ENCODE measurements at regions not wholly inside any gene's neighbourhood (a gene's known extent, or its start where the extent isn't known, plus 50 kb on each side); places are given as distances from the start of the nearest gene placed in this dataset.
"Not testable (repeated sequence)": the region's sequence is repeated elsewhere in the genome, so short reads cannot be mapped to it uniquely, and the experiment has no call there.

DNA sequence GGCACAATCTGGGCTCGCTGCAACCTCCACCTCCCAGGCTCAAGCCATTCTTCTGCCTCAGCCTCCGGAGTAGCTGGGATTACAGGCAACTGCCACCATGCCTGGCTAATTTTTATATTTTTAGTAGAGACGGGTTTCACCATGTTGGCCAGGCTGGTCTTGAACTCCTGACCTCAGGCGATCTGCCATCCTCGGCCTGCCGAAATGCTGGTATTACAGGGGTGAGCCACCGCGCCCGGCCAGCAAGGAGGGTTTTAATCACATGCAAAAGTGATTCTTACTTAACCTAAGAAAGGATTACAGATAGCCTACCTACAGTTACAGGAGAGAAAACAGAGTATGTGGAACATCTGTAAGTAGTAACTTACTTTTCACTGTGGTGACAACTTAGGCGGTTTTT lies 163.4 kb downstream of the VGLL3 start:
- not testable (repeated sequence) for ATAC-seq (replicated peaks in 1 of 2); H3K27ac Mint-ChIP-seq; H3K4me3 Mint-ChIP-seq; H3K4me1 Mint-ChIP-seq (ENCODE audit: low read depth); H3K27me3 Mint-ChIP-seq (ENCODE audit: low read depth); H3K9me3 Mint-ChIP-seq; DNase-seq; H3K36me3 Mint-ChIP-seq (ENCODE audit: insufficient read depth in 2 of 2)

DNA sequence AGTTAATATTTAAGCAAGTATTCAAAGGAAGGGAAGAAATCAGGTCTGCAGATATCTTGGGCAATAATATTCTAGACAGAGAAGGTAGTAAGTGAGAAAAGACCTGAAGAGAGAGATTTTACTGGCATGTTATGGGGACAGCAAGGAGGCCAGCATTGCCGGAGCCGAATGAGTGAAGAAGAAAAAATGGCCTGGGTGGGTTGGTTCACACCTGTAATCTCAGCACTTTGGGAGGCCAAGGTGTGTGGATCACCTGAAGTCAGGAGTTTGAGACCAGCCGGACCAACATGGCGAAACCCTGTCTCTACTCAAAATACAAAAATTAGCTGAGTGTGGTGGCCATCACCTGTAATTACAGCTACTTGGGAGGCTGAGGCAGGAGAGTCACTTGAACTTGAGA lies 164.7 kb downstream of the VGLL3 start:
- Mint-ChIP-seq H3K4me1 (ENCODE audit: low read depth) (no peaks in the 10 kb centered on the region), H3K27me3 (ENCODE audit: low read depth) (no peaks in the 10 kb centered on the region), H3K27ac (no peak overlapping the region), H3K4me3 (no peak overlapping the region), H3K9me3 (peaks cover 6 to 7% of the 10 kb centered on the region in 2 donors), H3K36me3 (ENCODE audit: insufficient read depth in 2 of 2) (no peaks in the 10 kb centered on the region)
- ATAC-seq (replicated peaks in 1 of 2) (no peak), DNase-seq (no peak)

DNA sequence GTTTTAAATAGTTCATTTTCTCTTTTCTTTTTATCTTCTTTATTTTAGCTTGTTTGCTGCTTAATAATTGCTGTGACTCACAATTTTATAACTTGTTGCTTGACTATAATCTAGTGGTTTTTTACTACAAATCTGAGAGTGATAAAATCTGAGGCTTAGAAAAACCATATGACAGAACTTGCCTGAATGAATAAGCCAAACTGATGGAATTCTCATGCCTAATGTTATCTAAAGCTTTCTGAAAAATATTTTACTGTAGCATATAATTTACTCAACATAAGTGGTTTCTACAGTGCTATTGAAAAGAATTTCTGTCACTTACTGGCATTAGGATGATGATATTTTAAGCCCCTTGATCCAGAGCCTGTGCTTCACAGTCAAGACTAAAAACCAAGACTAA lies 175.1 kb downstream of the VGLL3 start:
- H3K36me3 Mint-ChIP-seq (ENCODE audit: insufficient read depth in 2 of 2): no peaks in the 10 kb centered on the region

DNA sequence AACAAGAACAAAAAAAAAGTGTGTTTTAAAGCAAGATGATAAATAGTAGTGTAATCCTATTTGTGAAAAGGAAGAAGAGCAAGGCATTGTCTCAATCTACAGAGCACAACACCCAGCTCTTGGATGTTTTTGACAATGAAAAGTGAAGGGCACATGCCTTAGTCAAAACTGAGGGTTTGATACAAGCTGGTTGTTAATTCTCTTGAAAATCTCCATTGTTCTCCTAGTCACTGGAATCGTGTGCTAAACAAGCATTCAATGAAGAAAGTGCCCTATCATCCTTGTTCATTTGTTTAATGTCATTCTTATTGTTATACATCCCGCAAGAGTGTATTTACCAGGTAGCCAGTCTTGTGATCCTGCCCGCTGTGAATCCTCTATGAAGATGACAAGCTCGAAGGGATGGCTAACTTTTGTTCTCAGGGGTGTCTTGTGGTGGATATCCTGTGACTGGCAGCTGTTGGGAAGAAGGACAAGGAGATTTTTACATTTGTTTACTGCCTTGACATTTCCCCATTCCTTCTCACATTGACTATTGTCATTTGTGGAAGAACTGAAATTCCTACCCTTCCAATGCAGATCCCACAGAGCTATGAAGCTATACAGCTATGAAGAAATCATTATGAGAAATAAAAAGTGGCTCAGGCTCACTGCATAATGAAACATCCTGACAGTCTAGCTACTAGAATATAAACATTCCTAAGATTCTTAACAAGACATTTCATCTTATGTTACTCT lies 175.9 kb downstream of the VGLL3 start:
- DNase-seq: no peak
- Mint-ChIP-seq H3K27me3 (ENCODE audit: low read depth) (no peaks in the 10 kb centered on the region), H3K4me1 (ENCODE audit: low read depth) (no peaks in the 10 kb centered on the region), H3K36me3 (ENCODE audit: insufficient read depth in 2 of 2) (no peaks in the 10 kb centered on the region), H3K9me3 (peaks cover 0 to 7% of the 10 kb centered on the region in 2 donors), H3K27ac (no peak overlapping the region), H3K4me3 (no peak overlapping the region)
- no peak for ATAC-seq (replicated peaks in 1 of 2)

More for the DNA sequence above, 175.1 kb downstream of the VGLL3 start:
- Mint-ChIP-seq H3K27me3 (ENCODE audit: low read depth) (no peaks in the 10 kb centered on the region), H3K4me3 (no peak overlapping the region), H3K27ac (no peak overlapping the region), H3K4me1 (ENCODE audit: low read depth) (no peaks in the 10 kb centered on the region), H3K9me3 (peaks cover 0 to 7% of the 10 kb centered on the region in 2 donors)
- no peak for DNase-seq
- ATAC-seq (replicated peaks in 1 of 2): no peak

DNA sequence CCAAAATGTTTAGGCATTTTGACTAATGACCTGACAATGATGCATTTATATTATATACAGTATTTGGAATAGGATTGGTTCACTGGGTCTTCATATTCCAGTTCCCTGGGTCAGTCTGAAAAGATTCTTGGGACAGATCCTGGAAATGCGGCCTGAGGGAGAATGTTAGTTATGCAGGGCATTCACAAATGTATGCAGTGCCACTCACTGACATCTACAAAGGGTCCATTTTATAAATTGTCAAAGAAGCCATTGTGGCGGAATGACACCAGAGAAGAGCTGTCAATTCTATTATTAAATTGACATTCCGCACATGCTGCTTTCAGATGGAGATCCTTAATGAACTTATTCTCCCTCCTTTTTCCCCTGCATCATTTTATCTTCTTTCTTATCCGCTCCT lies 176.6 kb downstream of the VGLL3 start:
- ATAC-seq (replicated peaks in 1 of 2) (no peak), DNase-seq (no peak)
- Mint-ChIP-seq H3K27ac (no peak overlapping the region), H3K4me1 (ENCODE audit: low read depth) (no peaks in the 10 kb centered on the region), H3K36me3 (ENCODE audit: insufficient read depth in 2 of 2) (no peaks in the 10 kb centered on the region), H3K9me3 (peaks cover 0 to 9% of the 10 kb centered on the region in 2 donors), H3K4me3 (no peak overlapping the region), H3K27me3 (ENCODE audit: low read depth) (no peaks in the 10 kb centered on the region)

DNA sequence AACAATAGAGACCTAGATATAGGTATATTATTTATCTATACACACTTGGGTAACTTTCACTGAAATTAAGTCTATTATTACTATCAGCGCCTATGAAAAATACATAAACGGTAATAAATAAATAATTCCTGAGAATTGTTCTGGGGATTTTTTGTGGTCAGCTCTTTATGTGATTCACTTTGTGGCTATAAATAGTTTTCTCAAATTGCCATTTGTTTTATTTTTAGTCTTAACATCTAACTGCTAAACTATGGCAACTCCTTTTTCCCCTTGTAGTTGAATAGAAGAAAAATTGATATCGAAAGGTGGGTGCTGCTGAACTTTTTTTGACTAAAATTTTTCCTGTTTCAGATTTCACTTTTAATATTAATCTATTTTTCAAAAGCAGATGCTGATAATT lies 189.0 kb downstream of the VGLL3 start:
- Mint-ChIP-seq H3K36me3 (ENCODE audit: insufficient read depth in 2 of 2) (peaks cover 0 to 1% of the 10 kb centered on the region in 2 donors), H3K9me3 (peaks cover 3 to 9% of the 10 kb centered on the region in 2 donors), H3K4me1 (ENCODE audit: low read depth) (no peaks in the 10 kb centered on the region), H3K4me3 (no peak overlapping the region), H3K27ac (no peak overlapping the region), H3K27me3 (ENCODE audit: low read depth) (no peaks in the 10 kb centered on the region)
- ATAC-seq (replicated peaks in 1 of 2): no peak
- no peak for DNase-seq

DNA sequence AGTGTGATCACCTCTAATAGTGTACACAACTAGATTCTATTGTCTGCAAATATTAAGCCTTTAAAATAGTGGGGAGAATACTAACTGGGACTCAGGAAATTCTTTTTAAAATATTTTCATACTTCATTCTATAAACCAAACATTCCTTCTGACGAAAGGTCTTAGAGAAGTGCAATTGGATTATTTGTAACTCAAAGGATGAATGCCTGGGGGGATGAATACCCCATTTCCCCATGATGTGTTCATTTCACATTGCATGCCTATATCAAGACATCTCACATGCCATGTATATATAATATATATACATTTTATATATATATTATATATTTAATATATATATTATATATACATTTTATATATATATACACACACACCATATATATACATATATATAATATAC lies 189.9 kb downstream of the VGLL3 start:
- peaks cover 3 to 7% of the 10 kb centered on the region in 2 donors for H3K9me3 Mint-ChIP-seq
- no peaks in the 10 kb centered on the region for H3K4me1 Mint-ChIP-seq (ENCODE audit: low read depth)
- DNase-seq (no peak), ATAC-seq (replicated peaks in 1 of 2) (no peak)
- H3K4me3 Mint-ChIP-seq: no peak overlapping the region
- no peaks in the 10 kb centered on the region for H3K27me3 Mint-ChIP-seq (ENCODE audit: low read depth)
- H3K36me3 Mint-ChIP-seq (ENCODE audit: insufficient read depth in 2 of 2): no peaks in the 10 kb centered on the region
- H3K27ac Mint-ChIP-seq: no peak overlapping the region

DNA sequence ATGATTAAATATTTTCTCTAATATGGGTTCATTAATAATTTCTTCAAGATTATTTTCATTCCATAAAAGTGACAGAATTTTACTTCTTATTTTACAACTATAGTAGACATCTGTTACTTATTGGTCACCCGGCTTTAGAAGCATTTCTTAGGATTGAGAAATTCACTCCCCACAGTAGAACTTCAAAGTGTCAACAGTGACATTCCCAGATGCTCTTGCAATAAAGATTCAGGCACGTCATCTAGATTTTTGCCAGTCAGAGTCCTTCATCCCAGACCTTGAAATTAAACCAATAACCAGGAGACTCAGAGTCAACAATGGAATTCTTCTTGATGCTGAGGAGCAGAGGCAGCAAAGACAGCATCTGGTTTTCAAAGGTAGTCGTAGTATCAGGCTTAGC lies 190.8 kb downstream of the VGLL3 start:
- H3K27ac Mint-ChIP-seq: no peak overlapping the region
- peaks cover 3% of the 10 kb centered on the region in 2 donors for H3K9me3 Mint-ChIP-seq
- no peaks in the 10 kb centered on the region for H3K27me3 Mint-ChIP-seq (ENCODE audit: low read depth)
- no peak overlapping the region for H3K4me3 Mint-ChIP-seq
- DNase-seq (no peak), ATAC-seq (replicated peaks in 1 of 2) (no peak)
- no peaks in the 10 kb centered on the region for H3K36me3 Mint-ChIP-seq (ENCODE audit: insufficient read depth in 2 of 2)
- H3K4me1 Mint-ChIP-seq (ENCODE audit: low read depth): no peaks in the 10 kb centered on the region

DNA sequence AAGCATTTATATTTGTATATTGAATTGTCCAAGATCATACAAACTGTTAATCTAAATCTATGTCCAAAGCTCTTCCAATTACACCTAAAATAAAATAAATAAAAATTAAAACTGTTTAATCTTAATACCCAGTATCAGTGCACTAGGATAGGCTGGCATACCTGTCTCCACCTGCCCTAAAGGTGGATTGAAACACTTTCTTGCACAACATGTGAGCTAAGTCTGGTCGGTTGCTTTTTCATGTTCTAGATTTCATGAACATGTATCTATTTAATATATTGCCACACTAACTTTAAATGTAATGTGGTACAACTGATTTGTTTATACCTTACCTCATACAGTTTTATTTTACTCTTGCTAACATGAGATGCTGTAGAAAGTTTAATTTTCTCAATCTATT lies 193.0 kb downstream of the VGLL3 start:
- Mint-ChIP-seq H3K27ac (no peak overlapping the region), H3K4me3 (no peak overlapping the region), H3K36me3 (ENCODE audit: insufficient read depth in 2 of 2) (no peaks in the 10 kb centered on the region), H3K9me3 (peaks cover 0 to 3% of the 10 kb centered on the region in 2 donors), H3K27me3 (ENCODE audit: low read depth) (no peaks in the 10 kb centered on the region), H3K4me1 (ENCODE audit: low read depth) (no peaks in the 10 kb centered on the region)
- ATAC-seq (replicated peaks in 1 of 2) (no peak), DNase-seq (no peak)

DNA sequence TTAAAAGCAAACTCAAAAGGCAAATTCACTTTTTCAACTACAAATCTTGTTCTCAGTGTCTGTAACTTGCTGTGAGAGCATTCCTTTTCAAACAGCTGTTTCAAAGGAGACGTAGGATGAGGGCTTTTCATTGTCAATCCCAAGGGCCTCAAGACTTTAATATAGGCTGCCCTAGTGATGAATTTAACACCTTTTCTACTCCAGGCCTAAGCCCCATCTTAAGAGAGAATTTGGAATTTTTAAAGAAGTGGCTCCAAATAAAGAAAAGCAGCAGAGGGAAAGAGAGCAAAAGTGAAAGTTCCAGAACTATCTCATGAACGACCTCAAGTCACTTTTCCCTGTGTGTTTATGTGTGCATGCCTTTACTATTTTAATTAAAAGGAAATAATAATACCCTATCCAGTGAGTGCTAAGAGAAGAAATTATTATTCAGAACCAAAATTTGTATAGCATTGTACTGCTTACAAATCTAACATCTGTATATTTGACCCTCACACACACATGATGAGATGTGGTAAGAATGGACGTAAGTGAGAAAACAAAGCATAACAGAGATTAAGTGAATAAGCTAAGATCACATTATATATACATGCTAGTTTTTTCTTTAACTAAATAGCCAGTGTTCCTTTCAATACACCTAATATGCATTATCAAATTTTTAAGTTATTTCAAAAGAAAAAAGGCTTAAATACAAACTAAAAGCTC lies 196.4 kb downstream of the VGLL3 start:
- H3K36me3 Mint-ChIP-seq (ENCODE audit: insufficient read depth in 2 of 2): no peaks in the 10 kb centered on the region
- no peak overlapping the region for H3K27ac Mint-ChIP-seq
- H3K4me1 Mint-ChIP-seq (ENCODE audit: low read depth): no peaks in the 10 kb centered on the region
- H3K4me3 Mint-ChIP-seq: no peak overlapping the region
- H3K9me3 Mint-ChIP-seq: peaks cover 0 to 3% of the 10 kb centered on the region in 2 donors
- DNase-seq (no peak), ATAC-seq (replicated peaks in 1 of 2) (no peak)
- H3K27me3 Mint-ChIP-seq (ENCODE audit: low read depth): no peaks in the 10 kb centered on the region

DNA sequence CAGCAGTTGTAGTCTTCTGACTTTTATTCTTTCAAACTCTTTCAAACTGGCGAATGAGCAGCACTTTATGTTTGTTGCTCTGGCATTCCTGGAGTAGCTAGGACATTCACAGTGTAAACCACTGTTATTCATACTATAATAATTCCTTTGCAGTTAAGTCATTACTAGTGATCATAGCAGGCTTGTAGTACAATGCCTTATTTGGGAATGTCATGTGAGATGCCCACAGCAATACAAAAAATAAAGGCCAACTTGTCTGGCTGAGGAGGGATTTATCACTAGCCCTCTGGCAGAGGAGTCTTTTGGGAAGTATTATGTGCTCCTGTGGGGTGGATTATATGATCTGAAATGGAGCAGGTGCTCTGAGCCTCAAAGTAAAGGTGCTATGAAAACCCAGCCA lies 197.2 kb downstream of the VGLL3 start:
- Mint-ChIP-seq H3K9me3 (peaks cover 0 to under 1% of the 10 kb centered on the region in 2 donors), H3K36me3 (ENCODE audit: insufficient read depth in 2 of 2) (no peaks in the 10 kb centered on the region), H3K4me1 (ENCODE audit: low read depth) (no peaks in the 10 kb centered on the region), H3K4me3 (no peak overlapping the region), H3K27me3 (ENCODE audit: low read depth) (no peaks in the 10 kb centered on the region), H3K27ac (no peak overlapping the region)
- ATAC-seq (replicated peaks in 1 of 2) (no peak), DNase-seq (no peak)

DNA sequence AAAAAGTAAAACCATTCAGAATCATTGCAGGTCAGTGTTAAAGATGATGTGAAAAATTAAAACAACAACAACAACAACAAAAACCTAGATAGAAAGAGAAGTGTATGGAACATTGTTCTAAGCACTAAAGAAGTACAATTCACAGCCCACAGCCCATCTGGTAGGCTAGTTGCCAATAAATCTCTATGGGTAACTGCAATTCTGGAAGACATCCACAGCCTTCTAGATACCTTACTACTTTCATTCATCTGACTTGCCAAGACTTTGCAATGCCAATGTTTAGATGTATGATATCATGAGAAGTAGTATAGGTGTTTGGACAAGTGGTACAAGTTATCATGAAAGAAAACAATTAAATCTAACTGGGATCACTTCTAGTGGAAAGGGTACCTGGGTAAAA lies 198.6 kb downstream of the VGLL3 start:
- H3K27me3 Mint-ChIP-seq (ENCODE audit: low read depth): no peaks in the 10 kb centered on the region
- no peak for DNase-seq
- H3K4me1 Mint-ChIP-seq (ENCODE audit: low read depth): no peaks in the 10 kb centered on the region
- no peaks in the 10 kb centered on the region for H3K9me3 Mint-ChIP-seq
- no peak overlapping the region for H3K4me3 Mint-ChIP-seq
- H3K36me3 Mint-ChIP-seq (ENCODE audit: insufficient read depth in 2 of 2): no peaks in the 10 kb centered on the region
- no peak for ATAC-seq (replicated peaks in 1 of 2)
- no peak overlapping the region for H3K27ac Mint-ChIP-seq

DNA sequence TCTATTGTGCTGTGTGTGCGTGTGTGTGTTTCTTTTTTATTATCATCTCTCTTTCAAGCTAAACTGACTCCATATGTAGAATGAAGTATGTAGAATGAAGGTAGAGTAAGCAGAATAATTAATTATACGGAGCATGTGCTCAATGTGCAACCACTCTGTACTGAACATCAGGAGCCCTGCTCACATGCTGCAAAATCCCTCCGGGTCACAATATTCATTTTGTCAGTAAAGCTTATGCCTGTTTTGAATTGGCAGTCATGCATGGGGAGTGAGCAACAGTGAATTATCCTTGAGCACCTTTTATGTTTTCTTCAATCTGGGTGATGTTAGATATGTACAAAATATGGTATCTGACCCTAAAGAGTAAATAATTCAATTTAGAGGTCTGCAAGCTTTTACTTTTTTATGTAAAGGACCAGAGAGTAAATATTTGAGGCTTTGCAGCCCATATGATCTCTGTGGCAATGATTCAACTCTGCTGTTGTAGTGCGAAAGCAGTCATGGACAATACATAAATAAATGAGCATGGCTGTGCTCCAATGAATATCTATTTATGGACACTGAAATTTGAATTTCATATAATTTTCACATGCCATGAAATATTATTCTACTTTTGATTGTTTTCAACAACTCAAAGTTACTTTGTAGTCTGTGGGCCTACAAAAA lies 199.9 kb downstream of the VGLL3 start:
- no peak overlapping the region for H3K27ac Mint-ChIP-seq
- ATAC-seq (replicated peaks in 1 of 2): no peak
- H3K27me3 Mint-ChIP-seq (ENCODE audit: low read depth): no peaks in the 10 kb centered on the region

More for the DNA sequence above, 199.9 kb downstream of the VGLL3 start:
- no peak overlapping the region for H3K4me3 Mint-ChIP-seq
- H3K4me1 Mint-ChIP-seq (ENCODE audit: low read depth): no peaks in the 10 kb centered on the region
- no peaks in the 10 kb centered on the region for H3K9me3 Mint-ChIP-seq
- no peaks in the 10 kb centered on the region for H3K36me3 Mint-ChIP-seq (ENCODE audit: insufficient read depth in 2 of 2)
- DNase-seq: no peak
